HCT116 (cell line): ENCODE measurements at regions not wholly inside any gene's neighbourhood (a gene's known extent, or its start where the extent isn't known, plus 50 kb on each side); places are given as distances from the start of the nearest gene placed in this dataset.

Experiments used
- ATAC-seq: fragments of 200-7000 bp; cut with Tn5 transposase; 2 replicates; pipeline ENCODE4 v1.9.1; 2020; ENCODE audit warnings: mild to moderate bottlenecking, moderate library complexity
- BruUV-seq: library from RNA; stranded (reverse); fragments of 400-500 nt; replicated peaks from 2 replicates; lab custom pipeline; 2021; lab: Mats Ljungman, UMichigan
- CTCF ChIA-PET: fragments of 300-600 bp; sonication (Branson Sonifier 250); formaldehyde crosslinking; loops from one replicate; lab custom pipeline; 2021; ENCODE audit warnings: antibody characterized with exemption; lab: Charles Lee
- POLR2A ChIA-PET: fragments of 300-600, 350-600 bp; sonication (Branson Sonifier 250); formaldehyde crosslinking; loops from one replicate; lab custom pipeline; 2021; ENCODE audit warnings: antibody characterized with exemption; lab: Charles Lee
- RAD21 ChIA-PET, 2 experiments: fragments of 300-600 bp; sonication (Branson Sonifier 250); formaldehyde crosslinking; loops; one replicate each; lab custom pipeline; 2023; ENCODE audit warnings: low total read pairs in 2 of 2; ENCODE audit not compliant: uncharacterized antibody in 2 of 2, unreplicated experiment in 2 of 2, low non-redundant PET in 1 of 2; lab: Charles Lee
- DNase-seq: peaks from one replicate; pipeline ENCODE4 v3.0.0-alpha.2; 2010; ENCODE audit warnings: low read depth, low spot score
- H2AFZ ChIP-seq: fragments of 200-600 bp; shearing (Covaris generic), sonication (generic); 2 replicates; pipeline ENCODE4 v1.6.1; 2017; ENCODE audit warnings: low read depth, mixed run types, mixed read lengths, antibody characterized with exemption, low read length; ENCODE audit not compliant: poor library complexity, severe bottlenecking
- H3K27ac ChIP-seq: 2 replicates; pipeline ENCODE4 v1.5.1; 2012; ENCODE audit warnings: low read depth, low read length
- H3K27me3 ChIP-seq: fragments of 200-600 bp; sonication (generic); 2 replicates; pipeline ENCODE4 v1.6.1; 2016; ENCODE audit warnings: mixed run types, low read length, mixed read lengths; ENCODE audit not compliant: insufficient read depth
- H3K36me3 ChIP-seq, 2 experiments: fragments of 200-500 bp in 1 of 2; fragments of 200-600 bp in 1 of 2; sonication (Bioruptor generic) in 1 of 2; sonication (generic) in 1 of 2; 2 replicates each; pipeline versions ENCODE4 v1.5.1 to v1.6.1; 2014 to 2016; ENCODE audit warnings: low read length in 2 of 2, inconsistent platforms in 1 of 2, mixed read lengths in 1 of 2, mixed run types in 1 of 2; ENCODE audit not compliant: insufficient read depth in 2 of 2, control insufficient read depth in 1 of 2
- H3K4me1 ChIP-seq, 2 experiments: fragments of 200-600 bp in 1 of 2; sonication (generic) in 1 of 2; 2 replicates each; pipeline versions ENCODE4 v1.5.1 to v1.6.1; 2012 to 2017; ENCODE audit warnings: low read length in 2 of 2, inconsistent platforms in 1 of 2, mild to moderate bottlenecking in 1 of 2, mixed read lengths in 1 of 2, mixed run types in 1 of 2, moderate library complexity in 1 of 2; ENCODE audit not compliant: insufficient read depth in 2 of 2, control insufficient read depth in 1 of 2
- H3K4me2 ChIP-seq: fragments of 200-600 bp; sonication (generic); 2 replicates; pipeline ENCODE4 v1.6.1; 2017; ENCODE audit warnings: mixed run types, low read length, mixed read lengths
- H3K4me3 ChIP-seq, 2 experiments: fragments of 200-600 bp in 1 of 2; sonication (generic) in 1 of 2; replicated peaks in 1 of 2; 2 replicates each; pipeline ENCODE4 v1.5.1; 2011 to 2016; ENCODE audit warnings: low read length in 2 of 2, control low read depth in 1 of 2, low read depth in 1 of 2, mild to moderate bottlenecking in 1 of 2, mixed read lengths in 1 of 2, mixed run types in 1 of 2
- H3K79me2 ChIP-seq: fragments of 200-600 bp; sonication (generic); 2 replicates; pipeline ENCODE4 v1.6.1; 2017; ENCODE audit warnings: mild to moderate bottlenecking, mixed run types, low read length, moderate library complexity, mixed read lengths; ENCODE audit not compliant: insufficient read depth
- H3K9ac ChIP-seq: fragments of 200-600 bp; sonication (generic); 2 replicates; pipeline ENCODE4 v1.6.1; 2016; ENCODE audit warnings: low read length, mixed read lengths
- H3K9me2 ChIP-seq: fragments of 200-600 bp; sonication (generic), shearing (Covaris generic); 2 replicates; pipeline ENCODE4 v1.6.1; 2017; ENCODE audit warnings: mixed run types, mild to moderate bottlenecking, moderate library complexity; ENCODE audit not compliant: insufficient read depth
- H3K9me3 ChIP-seq, 2 experiments: fragments of 200-500 bp in 1 of 2; fragments of 200-600 bp in 1 of 2; sonication (Bioruptor generic) in 1 of 2; sonication (generic) in 1 of 2; 2 replicates each; pipeline ENCODE4 v1.6.1; 2014 to 2017; ENCODE audit warnings: low read length in 2 of 2, mixed read lengths in 2 of 2, inconsistent platforms in 1 of 2, low read depth in 1 of 2, mild to moderate bottlenecking in 1 of 2, mixed run types in 1 of 2, moderate library complexity in 1 of 2; ENCODE audit not compliant: control insufficient read depth in 1 of 2, insufficient read depth in 1 of 2
- H4K20me1 ChIP-seq: fragments of 200-600 bp; sonication (generic), shearing (Covaris generic); 2 replicates; pipeline ENCODE4 v1.6.1; 2017; ENCODE audit warnings: mixed run types, mild to moderate bottlenecking, moderate library complexity; ENCODE audit not compliant: insufficient read depth
- CBX3 ChIP-seq: IDR thresholded peaks from 2 replicates; pipeline ENCODE4 v1.6.1; 2012; ENCODE audit warnings: low read depth
- CEBPB ChIP-seq: IDR thresholded peaks from 2 replicates; pipeline ENCODE4 v1.6.1; 2012; ENCODE audit warnings: low read depth
- EGR1 ChIP-seq: IDR thresholded peaks from 2 replicates; pipeline ENCODE4 v1.6.1; 2012; ENCODE audit warnings: low read depth
- ELF1 ChIP-seq: IDR thresholded peaks from 2 replicates; pipeline ENCODE4 v1.6.1; 2012; ENCODE audit warnings: low read depth, borderline replicate concordance
- EZH2phosphoT487 ChIP-seq: fragments of 200-600 bp; IDR thresholded peaks from 2 replicates; pipeline ENCODE4 v1.6.1; 2018; ENCODE audit warnings: antibody characterized with exemption, borderline replicate concordance
- FOSL1 ChIP-seq: IDR thresholded peaks from 2 replicates; pipeline ENCODE4 v1.6.1; 2012; ENCODE audit warnings: low read depth
- POLR2A ChIP-seq: IDR thresholded peaks from 2 replicates; pipeline ENCODE4 v1.7.0; 2011; ENCODE audit warnings: borderline replicate concordance; ENCODE audit not compliant: insufficient read depth, insufficient read length; ENCODE audit errors: extremely low read depth
- POLR2AphosphoS5 ChIP-seq: IDR thresholded peaks from 2 replicates; pipeline ENCODE4 v1.6.1; 2011; ENCODE audit warnings: mild to moderate bottlenecking, low read depth, low read length, moderate library complexity
- SP1 ChIP-seq: IDR thresholded peaks from 2 replicates; pipeline ENCODE4 v1.6.1; 2012; ENCODE audit warnings: low read depth
- SRF ChIP-seq: IDR thresholded peaks from 2 replicates; pipeline ENCODE4 v1.6.1; 2012; ENCODE audit warnings: low read depth
- TCF7L2 ChIP-seq: IDR thresholded peaks from 2 replicates; pipeline ENCODE4 v1.7.0; 2011; ENCODE audit warnings: borderline replicate concordance, inconsistent platforms; ENCODE audit not compliant: insufficient read depth, insufficient read length; ENCODE audit errors: extremely low read depth
- YY1 ChIP-seq: IDR thresholded peaks from 2 replicates; pipeline ENCODE4 v1.6.1; 2011; ENCODE audit warnings: low read length, low read depth, moderate library complexity, mild to moderate bottlenecking; ENCODE audit not compliant: insufficient replicate concordance; ENCODE audit errors: extremely low read depth
- ZFX ChIP-seq: fragments of 450-650 bp; IDR thresholded peaks from 2 replicates; pipeline ENCODE4 v1.6.1; 2017
- ZNF274 ChIP-seq: fragments of 200-500 bp; sonication (Bioruptor generic); IDR thresholded peaks from 2 replicates; pipeline ENCODE4 v1.6.1; 2014; ENCODE audit warnings: mild to moderate bottlenecking, low read depth, low read length, inconsistent platforms
- intact Hi-C: fragments of 100-400 bp; cut with micrococcal nuclease; formaldehyde crosslinking; loops from 2 replicates; pipeline ENCODE4 v1.10.0; 2022
- TF ChIP-seq, protein P1 (sequence below): IDR thresholded peaks from 2 replicates; pipeline ENCODE4 v1.6.1; 2012
- TF ChIP-seq, protein P2 (sequence below): IDR thresholded peaks from 2 replicates; pipeline ENCODE4 v1.6.1; 2012

DNA sequence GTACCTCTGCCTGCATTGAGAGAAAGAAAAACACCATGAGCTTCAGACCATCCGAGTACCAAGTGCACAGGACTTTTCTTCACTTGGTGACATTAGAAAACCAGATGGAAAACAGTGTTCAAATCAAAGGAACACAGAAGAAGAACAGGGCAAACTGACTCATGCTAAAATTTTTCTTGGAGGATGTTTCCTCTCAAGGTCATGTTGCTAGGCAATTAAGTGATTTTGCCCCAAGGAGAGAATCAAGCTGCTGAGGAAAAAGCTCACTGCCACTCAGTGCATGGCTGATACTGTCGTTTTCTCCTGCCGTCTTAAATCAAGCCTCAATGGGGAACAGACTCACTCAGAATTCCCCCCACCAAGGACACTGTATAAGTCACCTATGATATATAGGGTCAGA, 57.9 kb upstream of the SIMC1 start:
- intact Hi-C loops: no loop called here
- H3K9ac ChIP-seq: no peak overlapping the region
- ChIA-PET RAD21 (no interaction called here), CTCF (no interaction called here), POLR2A (no interaction called here)
- no TSS peak for BruUV-seq
- no peak overlapping the region for H3K27ac ChIP-seq
- DNase-seq: no peak
- ATAC-seq: no peak
- peaks cover 0 to 5% of the 10 kb centered on the region in 2 experiments; a peak in 1 of 4 replicates for H3K4me1 ChIP-seq
- TF ChIP-seq EGR1 (no peak), EZH2phosphoT487 (no peak), ZFX (no peak), FOSL1 (no peak), ELF1 (no peak), TCF7L2 (no peak), SP1 (no peak), POLR2AphosphoS5 (no peak), POLR2A (no peak), CEBPB (no peak), SRF (no peak), CBX3 (no peak), YY1 (no peak), ZNF274 (no peak)
- TF ChIP-seq, protein P1, sequence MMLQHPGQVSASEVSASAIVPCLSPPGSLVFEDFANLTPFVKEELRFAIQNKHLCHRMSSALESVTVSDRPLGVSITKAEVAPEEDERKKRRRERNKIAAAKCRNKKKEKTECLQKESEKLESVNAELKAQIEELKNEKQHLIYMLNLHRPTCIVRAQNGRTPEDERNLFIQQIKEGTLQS: no peak
- TF ChIP-seq, protein P2, sequence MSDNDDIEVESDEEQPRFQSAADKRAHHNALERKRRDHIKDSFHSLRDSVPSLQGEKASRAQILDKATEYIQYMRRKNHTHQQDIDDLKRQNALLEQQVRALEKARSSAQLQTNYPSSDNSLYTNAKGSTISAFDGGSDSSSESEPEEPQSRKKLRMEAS: no peak
- H3K9me3 ChIP-seq: no peaks in the 10 kb centered on the region
- peaks cover 17% of the 10 kb centered on the region; the same call in 1 of the 2 replicates for H3K27me3 ChIP-seq
- H3K4me2 ChIP-seq: no peak overlapping the region
- H3K9me2 ChIP-seq: no peaks in the 10 kb centered on the region
- H2AFZ ChIP-seq: no peak overlapping the region
- no peaks in the 10 kb centered on the region for H3K36me3 ChIP-seq
- H3K79me2 ChIP-seq: no peaks in the 10 kb centered on the region
- H4K20me1 ChIP-seq: no peaks in the 10 kb centered on the region
- no peak overlapping the region for H3K4me3 ChIP-seq
